Activated T-helper 9 cell treated with anti-CD3 and anti-CD28 coated beads, Interleukin-2, amount 50 U/mL, for 16 hours (primary cell): ENCODE measurements at regions not wholly inside any gene's neighbourhood (a gene's known extent, or its start where the extent isn't known, plus 50 kb on each side); places are given as distances from the start of the nearest gene placed in this dataset.
"Not testable (repeated sequence)": the region's sequence is repeated elsewhere in the genome, so short reads cannot be mapped to it uniquely, and the experiment has no call there.

ENCODE experiments used
- DNase-seq: peaks from one replicate; pipeline ENCODE4 v3.0.0-alpha.2; 2020; ENCODE audit warnings: low read depth

- DNase-seq, result no peak
These were observed 238.2 kb downstream of the NRIP1 start for GRCh38 chr21:14826630-14827029.

- no peak for DNase-seq
These were observed 239.3 kb downstream of the NRIP1 start for GRCh38 chr21:14825514-14825974.

DNA sequence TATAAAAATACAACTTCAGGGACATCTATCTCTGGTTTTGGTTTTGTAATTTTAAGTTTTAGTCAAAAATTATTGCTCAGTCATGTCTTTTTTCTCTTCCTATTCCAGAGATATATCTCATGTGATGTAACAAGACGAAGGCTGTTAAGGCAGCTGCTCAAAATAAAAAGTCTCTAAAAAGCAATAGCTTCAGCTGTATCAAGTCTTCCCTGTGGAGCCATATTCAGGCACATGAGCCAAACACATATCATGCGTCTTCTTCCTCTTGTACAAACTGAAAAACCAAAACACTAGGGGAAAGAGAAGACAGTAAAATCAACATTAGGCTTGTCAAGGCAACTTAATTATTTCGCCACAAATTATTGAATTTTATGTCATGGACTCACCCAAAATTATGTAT, 240.7 kb downstream of the NRIP1 start:
- DNase-seq, result no peak

- no peak for DNase-seq
These were observed 247.5 kb downstream of the NRIP1 start for GRCh38 chr21:14817311-14817710.

DNA sequence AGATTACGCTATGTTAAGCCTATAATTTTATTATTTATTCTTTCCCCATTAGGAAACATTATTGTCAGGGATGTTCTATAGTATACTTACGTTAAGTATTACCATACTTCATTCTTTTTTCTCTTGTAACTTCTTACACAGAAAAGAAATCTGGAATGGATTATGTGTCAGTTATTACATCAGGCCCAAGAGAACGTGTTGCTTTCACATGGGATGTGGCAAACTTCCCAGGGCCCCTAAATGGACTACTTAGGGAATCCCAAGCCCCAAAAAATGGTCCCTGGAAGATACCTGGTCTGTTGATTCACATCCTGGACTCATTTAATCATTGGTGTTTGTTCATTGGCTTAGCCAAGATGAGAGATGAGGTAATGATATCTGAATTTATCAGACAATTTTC, 249.8 kb downstream of the NRIP1 start:
- no peak for DNase-seq

DNA sequence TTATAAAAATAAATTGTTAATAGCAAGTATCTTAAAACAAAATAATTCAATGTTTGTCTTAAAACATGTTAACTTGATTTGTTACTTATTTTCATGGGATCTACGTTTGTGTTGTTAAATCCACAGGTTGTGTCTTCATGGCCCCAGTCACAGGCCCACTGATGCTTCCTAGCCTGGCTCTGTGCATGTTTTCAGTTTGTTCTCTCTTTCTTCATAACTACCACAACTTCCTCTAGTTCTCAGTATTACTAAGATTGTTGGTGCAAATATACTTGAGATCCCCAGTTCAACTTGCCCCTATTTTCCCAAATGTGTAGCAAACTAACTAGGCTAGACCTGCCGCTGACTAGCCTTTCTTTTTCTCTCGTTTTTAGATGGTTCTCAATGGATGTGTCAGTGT, 250.5 kb downstream of the NRIP1 start:
- no peak for DNase-seq

DNA sequence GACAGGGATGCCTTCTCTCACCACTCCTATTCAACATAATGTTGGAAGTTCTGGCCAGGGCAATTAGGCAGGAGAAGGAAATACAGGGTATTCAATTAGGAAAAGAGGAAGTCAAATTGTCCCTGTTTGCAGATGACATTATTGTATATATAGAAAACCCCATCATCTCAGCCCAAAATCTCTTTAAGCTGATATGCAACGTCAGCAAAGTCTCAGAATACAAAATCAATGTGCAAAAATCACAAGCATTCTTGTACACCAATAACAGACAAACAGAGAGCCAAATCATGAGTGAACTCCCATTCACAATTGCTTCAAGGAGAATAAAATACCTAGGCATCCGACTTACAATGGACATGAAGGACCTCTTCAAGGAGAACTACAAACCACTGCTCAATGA, 258.1 kb upstream of the SAMSN1 start:
- DNase-seq, result not testable (repeated sequence)

GRCh38 chr21:14797543-14797942, 251.4 kb upstream of the SAMSN1 start:
- DNase-seq, result no peak

- DNase-seq, result no peak
These were observed 241.2 kb upstream of the SAMSN1 start for GRCh38 chr21:14787312-14787711.

DNA sequence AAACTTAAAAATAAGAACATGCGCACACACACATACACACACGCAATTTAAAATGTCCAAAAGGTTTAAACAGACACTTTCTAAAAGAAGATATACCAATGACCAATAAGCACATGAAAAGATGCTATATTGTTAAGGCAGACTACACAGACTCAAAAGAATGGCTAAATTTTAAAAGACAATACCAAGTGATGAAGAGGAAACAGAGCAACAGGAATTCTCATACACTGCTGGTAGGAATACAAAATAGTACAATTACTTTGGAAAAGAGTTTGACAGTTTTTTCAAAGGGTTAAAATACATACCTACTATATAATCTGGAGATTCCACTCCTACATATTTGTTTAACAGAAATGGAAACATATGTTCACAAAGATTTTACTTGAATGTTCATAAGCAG, 239.6 kb upstream of the SAMSN1 start:
- DNase-seq, result no peak

DNA sequence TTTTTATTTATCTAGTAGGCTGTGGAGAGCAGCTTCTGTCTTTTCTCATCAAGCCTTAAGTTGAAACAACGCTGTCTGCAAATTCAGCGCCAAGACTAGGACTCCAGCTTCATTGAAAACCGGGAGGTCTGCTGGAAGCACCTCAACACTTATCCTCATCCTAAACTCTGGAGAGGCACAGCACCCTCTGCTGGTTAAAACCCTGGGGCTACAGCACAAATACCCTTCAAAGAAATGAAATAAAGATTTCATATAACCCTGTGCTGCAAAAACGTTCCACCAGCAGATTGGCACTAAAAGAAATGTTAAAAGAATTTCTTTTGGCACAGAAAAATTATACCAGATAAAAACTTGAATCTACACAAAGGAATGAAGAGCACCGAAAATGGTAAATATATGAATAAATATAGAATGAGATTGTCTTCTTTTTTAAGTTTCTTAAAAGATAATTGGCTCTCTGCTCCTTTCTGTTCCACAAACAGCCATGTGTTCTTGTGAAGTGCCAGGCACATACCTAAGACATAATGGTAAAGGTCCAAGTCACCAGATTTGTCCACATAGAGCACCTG, 227.7 kb upstream of the SAMSN1 start:
- DNase-seq, result peak; percentile 21

DNA sequence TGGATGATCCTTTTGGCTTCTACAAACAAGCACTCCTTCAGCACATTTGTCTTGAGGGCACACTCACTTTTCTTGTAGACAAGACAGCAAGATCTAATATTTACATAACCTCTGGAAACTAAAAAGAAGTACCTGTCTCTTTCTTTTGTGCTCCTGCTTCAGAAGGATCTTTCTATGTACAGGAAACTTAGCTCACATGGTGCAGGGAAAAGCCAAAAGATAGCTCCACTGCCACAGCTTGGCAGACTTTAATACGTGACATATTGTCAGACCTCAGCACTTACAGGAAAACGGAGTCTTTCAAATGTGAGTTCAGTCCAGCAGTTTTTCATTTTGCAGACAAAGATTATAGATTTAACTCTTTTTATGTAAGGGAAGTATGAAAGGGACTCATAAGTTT, 225.5 kb upstream of the SAMSN1 start:
- DNase-seq, result no peak

DNA sequence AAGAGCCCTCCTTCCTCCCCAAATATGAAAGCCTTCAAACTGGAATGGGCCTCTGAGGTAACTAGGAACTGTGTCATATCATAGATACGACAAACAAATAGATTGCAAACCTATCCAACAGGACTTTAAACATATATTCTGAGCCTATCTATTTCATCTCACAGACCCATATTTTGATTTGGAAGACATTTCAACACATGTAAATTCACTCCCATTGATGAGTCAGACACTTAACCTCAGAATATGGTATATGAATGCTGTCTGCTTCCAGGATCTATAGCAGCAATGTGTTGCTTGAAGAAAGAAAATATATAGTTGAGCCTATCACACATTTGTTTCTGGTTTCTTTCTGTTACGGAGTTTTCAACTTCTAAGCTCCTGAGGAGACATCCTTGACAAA, 221.9 kb upstream of the SAMSN1 start:
- no peak for DNase-seq

- no peak for DNase-seq
These were observed 221.2 kb upstream of the SAMSN1 start for GRCh38 chr21:14767192-14767852.

GRCh38 chr21:14766241-14766640, 220.1 kb upstream of the SAMSN1 start:
- no peak for DNase-seq

GRCh38 chr21:14763695-14764064, 217.6 kb upstream of the SAMSN1 start:
- DNase-seq, result no peak

- no peak for DNase-seq
These were observed 216.9 kb upstream of the SAMSN1 start for GRCh38 chr21:14762734-14763694.

- DNase-seq, result no peak
These were observed 216.2 kb upstream of the SAMSN1 start for GRCh38 chr21:14762327-14762726.

DNA sequence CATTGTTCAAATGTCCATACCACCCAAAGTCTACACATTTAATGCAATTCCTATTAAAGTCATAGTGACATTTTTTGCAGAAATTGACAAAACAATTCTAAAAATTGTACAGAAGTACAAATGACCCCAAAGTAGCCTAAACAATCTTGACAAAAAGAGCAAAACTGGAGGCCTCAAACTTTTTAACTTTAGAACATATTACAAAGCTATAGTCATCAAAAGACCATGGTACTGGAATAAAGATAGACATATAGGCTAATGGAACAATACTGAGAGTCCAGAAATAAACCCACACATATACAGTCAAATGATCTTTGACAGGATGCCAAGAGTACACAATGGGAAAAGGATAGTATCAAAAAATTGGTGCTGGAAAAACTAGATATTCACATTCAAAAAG, 213.2 kb upstream of the SAMSN1 start:
- no peak for DNase-seq

DNA sequence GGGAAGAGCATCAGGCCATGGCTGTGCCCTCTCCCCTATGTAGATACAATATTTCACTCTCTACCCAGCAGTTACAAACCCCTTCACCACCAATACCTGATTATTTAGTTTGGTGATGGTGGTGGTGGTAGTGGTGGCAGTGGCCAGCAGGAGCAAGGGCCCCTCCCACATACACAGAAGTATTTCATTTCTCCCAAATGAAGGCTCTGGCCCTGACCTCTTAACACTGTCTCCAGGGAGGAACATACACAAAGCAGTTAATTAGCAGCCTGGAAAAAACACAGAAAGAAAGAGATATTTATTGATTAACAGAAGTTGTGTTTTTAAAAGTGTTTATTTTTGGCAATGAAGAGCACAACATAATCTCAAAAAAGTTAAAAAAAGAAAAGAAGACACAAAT, 212.7 kb upstream of the SAMSN1 start:
- DNase-seq, result no peak

- no peak for DNase-seq
These were observed 211.6 kb upstream of the SAMSN1 start for GRCh38 chr21:14757533-14758327.

GRCh38 chr21:14755086-14755485, 209.0 kb upstream of the SAMSN1 start:
- no peak for DNase-seq
